Fibroblast of lung (primary cell): ENCODE measurements at regions not wholly inside any gene's neighbourhood (a gene's known extent, or its start where the extent isn't known, plus 50 kb on each side); places are given as distances from the start of the nearest gene placed in this dataset.

Source experiments
- DNase-seq, 2 donors: peaks; one replicate each; pipeline versions ENCODE4 v3.0.0 to v3.0.0-alpha.2; 2010; ENCODE audit warnings: low read depth in 2 of 2
- H2AFZ ChIP-seq: 2 replicates; pipeline ENCODE4 v1.5.1; 2012; ENCODE audit warnings: low read length, control low read depth, inconsistent platforms
- H3K27ac ChIP-seq: 2 replicates; pipeline ENCODE4 v1.5.1; 2011; ENCODE audit warnings: low read length, control low read depth; ENCODE audit not compliant: insufficient read depth
- H3K27me3 ChIP-seq: 2 replicates; pipeline ENCODE4 v1.5.1; 2011; ENCODE audit warnings: mild to moderate bottlenecking, low read length; ENCODE audit not compliant: control insufficient read depth, insufficient read depth
- H3K36me3 ChIP-seq: 2 replicates; pipeline ENCODE4 v1.5.1; 2011; ENCODE audit warnings: low read length; ENCODE audit not compliant: control insufficient read depth, insufficient read depth
- H3K4me1 ChIP-seq: 2 replicates; pipeline ENCODE4 v1.5.1; 2011; ENCODE audit warnings: low read length; ENCODE audit not compliant: control insufficient read depth, insufficient read depth; ENCODE audit errors: extremely low read depth
- H3K4me2 ChIP-seq: 2 replicates; pipeline ENCODE4 v1.5.1; 2011; ENCODE audit warnings: low read length, control low read depth; ENCODE audit not compliant: insufficient read depth; ENCODE audit errors: extremely low read depth
- H3K4me3 ChIP-seq, 4 experiments: fragments of 200-600 bp in 1 of 4; sonication (generic) in 1 of 4; replicated peaks in 1 of 4; 2 replicates each; pipeline ENCODE4 v1.5.1; 2011 to 2016; ENCODE audit warnings: low read length in 4 of 4, low read depth in 3 of 4, mild to moderate bottlenecking in 3 of 4, control low read depth in 2 of 4, inconsistent platforms in 1 of 4, mixed read lengths in 1 of 4; ENCODE audit not compliant: insufficient read depth in 1 of 4; ENCODE audit errors: control extremely low read depth in 1 of 4
- H3K79me2 ChIP-seq: 2 replicates; pipeline ENCODE4 v1.5.1; 2012; ENCODE audit warnings: mild to moderate bottlenecking, low read length, inconsistent platforms; ENCODE audit not compliant: control insufficient read depth, insufficient read depth
- H3K9ac ChIP-seq: 2 replicates; pipeline ENCODE4 v1.5.1; 2011; ENCODE audit warnings: mild to moderate bottlenecking, low read length, control low read depth; ENCODE audit not compliant: insufficient read depth
- H3K9me3 ChIP-seq: 2 replicates; pipeline ENCODE4 v1.5.1; 2012; ENCODE audit warnings: low read depth, low read length; ENCODE audit not compliant: control insufficient read depth, insufficient read depth
- H4K20me1 ChIP-seq: 2 replicates; pipeline ENCODE4 v1.5.1; 2011; ENCODE audit warnings: low read length; ENCODE audit not compliant: control insufficient read depth, insufficient read depth; ENCODE audit errors: extremely low read depth
- CTCF ChIP-seq, 2 donors: IDR thresholded peaks in 1 of 2; conservative IDR thresholded peaks in 1 of 2; 1 replicate in 1 of 2; 2 replicates in 1 of 2; pipeline ENCODE4 v1.5.1; 2011 to 2012; ENCODE audit warnings: low read length in 2 of 2, control low read depth in 1 of 2, inconsistent platforms in 1 of 2, low read depth in 1 of 2, mild to moderate bottlenecking in 1 of 2
- EZH2 ChIP-seq: IDR thresholded peaks from 2 replicates; pipeline ENCODE4 v1.5.1; 2012; ENCODE audit warnings: low read length, control low read depth, mild to moderate bottlenecking; ENCODE audit errors: missing control alignments

GRCh38 chr7:41287559-41288335 lies 415.1 kb downstream of the INHBA start:
- Histone ChIP-seq H3K79me2 (no peaks in the 10 kb centered on the region), H2AFZ (no peak overlapping the region), H3K9ac (no peak overlapping the region), H4K20me1 (no peaks in the 10 kb centered on the region), H3K27me3 (no peaks in the 10 kb centered on the region), H3K9me3 (no peaks in the 10 kb centered on the region), H3K4me2 (no peak overlapping the region), H3K36me3 (no peaks in the 10 kb centered on the region), H3K4me1 (no peaks in the 10 kb centered on the region), H3K27ac (no peak overlapping the region), H3K4me3 (no peak overlapping the region)
- no peak for DNase-seq
- TF ChIP-seq EZH2 (no peak), CTCF (conservative IDR thresholded peaks at IDR 0.05 in 1 of 2, IDR thresholded peaks at IDR 0.05 in 1 of 2; ENCODE audit: low read depth in 1 of 2, low read length in 2 of 2) (no peak)

GRCh38 chr7:41280491-41280890 lies 422.4 kb downstream of the INHBA start:
- Histone ChIP-seq H3K79me2 (no peaks in the 10 kb centered on the region), H3K27ac (no peak overlapping the region), H3K4me2 (no peak overlapping the region), H2AFZ (no peak overlapping the region), H3K9ac (no peak overlapping the region), H3K36me3 (no peaks in the 10 kb centered on the region), H3K4me1 (no peaks in the 10 kb centered on the region), H3K4me3 (no peak overlapping the region), H3K27me3 (no peaks in the 10 kb centered on the region), H3K9me3 (no peaks in the 10 kb centered on the region), H4K20me1 (no peaks in the 10 kb centered on the region)
- no peak for DNase-seq
- TF ChIP-seq EZH2 (no peak), CTCF (conservative IDR thresholded peaks at IDR 0.05 in 1 of 2, IDR thresholded peaks at IDR 0.05 in 1 of 2; ENCODE audit: low read depth in 1 of 2, low read length in 2 of 2) (no peak)

- Histone ChIP-seq H3K4me2 (no peak overlapping the region), H3K27me3 (no peaks in the 10 kb centered on the region), H3K9ac (no peak overlapping the region), H3K27ac (no peak overlapping the region), H4K20me1 (no peaks in the 10 kb centered on the region), H3K4me3 (no peak overlapping the region), H3K4me1 (no peaks in the 10 kb centered on the region), H3K36me3 (no peaks in the 10 kb centered on the region), H2AFZ (no peak overlapping the region), H3K9me3 (no peaks in the 10 kb centered on the region), H3K79me2 (no peaks in the 10 kb centered on the region)
- no peak for DNase-seq
- TF ChIP-seq CTCF (conservative IDR thresholded peaks at IDR 0.05 in 1 of 2, IDR thresholded peaks at IDR 0.05 in 1 of 2; ENCODE audit: low read depth in 1 of 2, low read length in 2 of 2) (no peak), EZH2 (no peak)
Measured at GRCh38 chr7:41277561-41277960, 425.3 kb downstream of the INHBA start.
